ENCODE measurements at regions not wholly inside any gene's neighbourhood (a gene's known extent, or its start where the extent isn't known, plus 50 kb on each side); places are given as distances from the start of the nearest gene placed in this dataset.
"Not testable (repeated sequence)": the region's sequence is repeated elsewhere in the genome, so short reads cannot be mapped to it uniquely, and the experiment has no call there.

- no peaks in the 10 kb centered on the region for H3K36me3 ChIP-seq (ENCODE audit: control insufficient read depth, insufficient read depth, low read length)
- no peak overlapping the region for H3K4me2 ChIP-seq (ENCODE audit: low read length)
Observed at GRCh38 chr5:88634014-88634413, 249.0 kb downstream of the MEF2C start.

GRCh38 chr5:88622890-88623289, 260.1 kb downstream of the MEF2C start:
- not testable (repeated sequence) for H3K9ac ChIP-seq; H3K9me3 ChIP-seq (ENCODE audit: control insufficient read depth, low read length); H3K4me1 ChIP-seq; H2AFZ ChIP-seq; H3K36me3 ChIP-seq (ENCODE audit: control insufficient read depth, insufficient read depth, low read length); H3K27me3 ChIP-seq (ENCODE audit: control insufficient read depth, insufficient read depth, low read length); H3K79me2 ChIP-seq; H3K27ac ChIP-seq; H3K4me2 ChIP-seq (ENCODE audit: low read length); H3K4me3 ChIP-seq (ENCODE audit: low read depth, low read length)

More at GRCh38 chr5:88634014-88634413, 249.0 kb downstream of the MEF2C start:
- no peak overlapping the region for H3K9ac ChIP-seq
- no peaks in the 10 kb centered on the region for H3K4me1 ChIP-seq
- no peak overlapping the region for H3K27ac ChIP-seq
- TF ChIP-seq CTCF (IDR thresholded peaks at IDR 0.05), result no peak
- no peaks in the 10 kb centered on the region for H3K27me3 ChIP-seq (ENCODE audit: control insufficient read depth, insufficient read depth, low read length)
- H3K9me3 ChIP-seq (ENCODE audit: control insufficient read depth, low read length), result no peaks in the 10 kb centered on the region
- H3K4me3 ChIP-seq (ENCODE audit: low read depth, low read length), result no peak overlapping the region
- H2AFZ ChIP-seq, result no peak overlapping the region
- H3K79me2 ChIP-seq, result no peaks in the 10 kb centered on the region

- H3K4me2 ChIP-seq (ENCODE audit: low read length); H3K4me1 ChIP-seq; H2AFZ ChIP-seq; H3K4me3 ChIP-seq (ENCODE audit: low read depth, low read length); H3K79me2 ChIP-seq; H3K27ac ChIP-seq; H3K27me3 ChIP-seq (ENCODE audit: control insufficient read depth, insufficient read depth, low read length); H3K9me3 ChIP-seq (ENCODE audit: control insufficient read depth, low read length); H3K9ac ChIP-seq; H3K36me3 ChIP-seq (ENCODE audit: control insufficient read depth, insufficient read depth, low read length): not testable (repeated sequence)
Observed at GRCh38 chr5:88615767-88616166, 267.2 kb downstream of the MEF2C start.

GRCh38 chr5:88613051-88613450, 269.9 kb downstream of the MEF2C start:
- H3K36me3 ChIP-seq (ENCODE audit: control insufficient read depth, insufficient read depth, low read length), result no peaks in the 10 kb centered on the region
- H3K9ac ChIP-seq, result no peak overlapping the region
- H3K27me3 ChIP-seq (ENCODE audit: control insufficient read depth, insufficient read depth, low read length), result no peaks in the 10 kb centered on the region
- H3K27ac ChIP-seq, result no peak overlapping the region
- TF ChIP-seq CTCF (IDR thresholded peaks at IDR 0.05), result no peak
- H3K4me2 ChIP-seq (ENCODE audit: low read length), result no peak overlapping the region
- H3K79me2 ChIP-seq, result no peaks in the 10 kb centered on the region
- no peak overlapping the region for H3K4me3 ChIP-seq (ENCODE audit: low read depth, low read length)
- H2AFZ ChIP-seq, result no peak overlapping the region
- H3K4me1 ChIP-seq, result no peaks in the 10 kb centered on the region
- H3K9me3 ChIP-seq (ENCODE audit: control insufficient read depth, low read length), result no peaks in the 10 kb centered on the region

- H3K9ac ChIP-seq, result no peak overlapping the region
- no peaks in the 10 kb centered on the region for H3K4me1 ChIP-seq
- H3K4me3 ChIP-seq (ENCODE audit: low read depth, low read length), result no peak overlapping the region
- H3K79me2 ChIP-seq, result no peaks in the 10 kb centered on the region
- no peak for TF ChIP-seq CTCF (IDR thresholded peaks at IDR 0.05)
- no peak overlapping the region for H3K27ac ChIP-seq
- H2AFZ ChIP-seq, result no peak overlapping the region
- H3K4me2 ChIP-seq (ENCODE audit: low read length), result no peak overlapping the region
- no peaks in the 10 kb centered on the region for H3K9me3 ChIP-seq (ENCODE audit: control insufficient read depth, low read length)
- H3K27me3 ChIP-seq (ENCODE audit: control insufficient read depth, insufficient read depth, low read length), result no peaks in the 10 kb centered on the region
- no peaks in the 10 kb centered on the region for H3K36me3 ChIP-seq (ENCODE audit: control insufficient read depth, insufficient read depth, low read length)
Observed at GRCh38 chr5:88610586-88610985, 272.4 kb downstream of the MEF2C start.

GRCh38 chr5:88607492-88607891, 275.5 kb downstream of the MEF2C start:
- no peaks in the 10 kb centered on the region for H3K9me3 ChIP-seq (ENCODE audit: control insufficient read depth, low read length)
- H3K9ac ChIP-seq, result no peak overlapping the region
- no peaks in the 10 kb centered on the region for H3K27me3 ChIP-seq (ENCODE audit: control insufficient read depth, insufficient read depth, low read length)
- no peak overlapping the region for H3K4me3 ChIP-seq (ENCODE audit: low read depth, low read length)
- H3K4me2 ChIP-seq (ENCODE audit: low read length), result no peak overlapping the region
- no peaks in the 10 kb centered on the region for H3K36me3 ChIP-seq (ENCODE audit: control insufficient read depth, insufficient read depth, low read length)
- no peak overlapping the region for H2AFZ ChIP-seq
- H3K27ac ChIP-seq, result no peak overlapping the region
- H3K79me2 ChIP-seq, result no peaks in the 10 kb centered on the region
- no peak for TF ChIP-seq CTCF (IDR thresholded peaks at IDR 0.05)
- no peaks in the 10 kb centered on the region for H3K4me1 ChIP-seq

All from parathyroid adenoma (tissue), 2 donors.